EH (cell line): ENCODE measurements at regions not wholly inside any gene's neighbourhood (a gene's known extent, or its start where the extent isn't known, plus 50 kb on each side); places are given as distances from the start of the nearest gene placed in this dataset.

Experiments used
- DNase-seq: peaks from one replicate; pipeline ENCODE4 v3.0.0-alpha.2; 2015; ENCODE audit warnings: low read depth

DNA sequence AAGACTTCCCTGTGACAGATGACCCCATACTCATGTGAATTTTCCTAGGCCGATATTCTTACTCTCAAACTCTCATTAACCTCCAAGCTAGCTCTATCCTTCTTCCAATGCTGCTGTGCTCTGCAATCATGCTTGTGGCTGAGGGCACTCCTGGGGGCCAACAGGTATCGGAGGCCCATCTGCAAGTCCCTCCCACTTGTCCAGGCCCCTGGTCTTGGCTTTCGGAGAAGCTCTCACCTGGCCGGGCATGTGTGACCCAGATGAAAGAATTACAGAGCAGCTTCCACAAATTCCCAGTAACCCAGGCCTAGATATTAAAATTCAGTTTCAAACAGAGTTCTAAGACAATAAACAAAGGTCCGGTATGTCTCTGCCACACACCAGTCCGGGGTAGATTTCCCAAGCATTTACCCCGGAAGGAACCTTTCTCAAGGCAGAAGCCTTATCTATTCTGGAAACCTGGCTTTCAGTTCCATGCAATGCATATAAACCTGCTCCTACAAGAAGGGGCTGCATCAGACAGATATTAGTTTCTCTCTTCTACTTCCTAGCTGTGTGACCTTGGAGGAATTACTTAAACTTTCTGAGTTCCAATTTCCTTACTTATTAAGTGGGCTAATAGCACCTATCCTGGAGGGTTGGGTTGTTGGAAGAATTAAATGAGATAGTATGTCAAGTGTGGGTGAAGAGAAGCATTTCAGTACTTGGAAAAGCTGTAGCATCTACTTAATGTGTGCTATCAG lies 270.8 kb downstream of the PTTG2 start:
- no peak for DNase-seq

- DNase-seq = no peak
Observed at GRCh38 chr4:38231626-38232025, 271.4 kb downstream of the PTTG2 start.

GRCh38 chr4:38232741-38233140 lies 272.5 kb downstream of the PTTG2 start:
- no peak for DNase-seq

DNA sequence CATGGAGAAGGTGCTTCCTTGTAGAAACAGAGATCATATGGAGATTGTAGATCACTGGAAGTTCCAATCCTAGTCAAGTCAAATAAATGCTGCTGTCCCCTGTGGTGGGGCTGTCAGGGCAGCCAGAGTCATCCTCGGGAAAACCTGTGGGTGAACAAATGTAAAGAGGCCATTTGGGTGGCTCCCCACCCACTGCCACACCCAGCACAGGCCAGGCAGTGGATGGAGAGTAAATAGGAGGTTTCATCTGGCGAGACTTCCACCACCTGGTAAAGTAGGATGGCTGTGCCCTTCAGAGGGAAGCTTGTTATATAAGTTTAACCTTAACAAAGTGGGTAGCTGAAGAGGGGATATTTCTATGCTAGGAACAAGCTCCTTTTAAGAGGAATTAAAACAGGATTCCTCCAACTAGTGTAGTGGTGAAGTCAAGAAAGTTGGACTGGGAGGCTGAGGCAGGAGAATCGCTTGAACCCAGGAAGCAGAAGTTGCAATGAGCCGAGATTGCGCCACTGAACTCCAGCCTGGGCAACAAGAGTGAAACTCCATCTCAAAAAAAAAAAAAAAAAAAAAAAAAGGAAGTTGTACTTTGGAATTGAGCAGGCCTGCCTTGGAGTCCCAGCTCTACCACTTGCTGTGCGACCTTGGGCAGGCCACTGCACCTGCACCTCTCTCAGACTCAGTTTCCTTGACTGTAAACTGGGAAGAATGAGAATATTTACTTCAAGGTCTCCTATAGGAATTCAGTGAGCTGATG lies 273.7 kb downstream of the PTTG2 start:
- no peak for DNase-seq

- DNase-seq = peak; percentile 20
Observed at GRCh38 chr4:38235354-38235753, 275.2 kb downstream of the PTTG2 start.

DNA sequence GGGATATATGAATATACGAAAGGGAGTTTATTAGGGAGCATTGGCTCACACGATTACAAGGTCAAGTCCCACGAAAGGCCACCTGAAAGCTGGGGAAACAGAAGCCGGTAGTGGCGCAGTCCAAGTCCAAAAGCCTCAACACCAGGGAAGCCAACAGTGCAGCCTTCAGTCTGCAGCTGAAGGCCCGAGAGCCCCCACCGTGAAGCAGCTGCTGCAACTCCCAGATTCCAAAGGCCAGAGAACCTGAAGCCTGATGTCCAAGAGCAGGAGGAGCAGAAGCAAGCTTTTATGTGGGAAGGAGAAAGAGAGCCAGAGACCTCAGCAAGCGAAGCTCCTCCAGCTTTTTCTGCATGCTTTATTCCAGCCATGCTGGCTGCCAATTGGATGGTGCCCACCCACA lies 275.8 kb downstream of the PTTG2 start:
- DNase-seq = no peak

DNA sequence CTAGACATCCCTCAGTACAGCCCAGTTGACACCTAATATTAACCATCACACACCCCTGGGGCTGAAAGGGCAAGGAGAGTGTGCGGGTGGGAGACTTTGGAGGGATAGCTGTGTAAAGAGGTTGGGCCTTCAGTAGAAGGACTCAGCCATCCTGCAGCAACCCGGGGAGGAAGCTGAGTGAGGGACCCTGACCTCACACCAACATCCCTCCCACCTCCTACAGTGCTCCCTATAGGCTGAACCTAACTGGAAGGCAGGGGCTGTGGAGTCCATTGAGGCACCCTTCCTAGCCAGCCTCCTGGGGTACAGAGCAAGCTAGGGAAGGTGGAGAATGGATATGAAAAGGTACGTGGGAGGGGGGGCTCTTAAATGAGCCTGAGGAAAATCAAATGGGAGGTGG lies 276.3 kb downstream of the PTTG2 start:
- DNase-seq = no peak

DNA sequence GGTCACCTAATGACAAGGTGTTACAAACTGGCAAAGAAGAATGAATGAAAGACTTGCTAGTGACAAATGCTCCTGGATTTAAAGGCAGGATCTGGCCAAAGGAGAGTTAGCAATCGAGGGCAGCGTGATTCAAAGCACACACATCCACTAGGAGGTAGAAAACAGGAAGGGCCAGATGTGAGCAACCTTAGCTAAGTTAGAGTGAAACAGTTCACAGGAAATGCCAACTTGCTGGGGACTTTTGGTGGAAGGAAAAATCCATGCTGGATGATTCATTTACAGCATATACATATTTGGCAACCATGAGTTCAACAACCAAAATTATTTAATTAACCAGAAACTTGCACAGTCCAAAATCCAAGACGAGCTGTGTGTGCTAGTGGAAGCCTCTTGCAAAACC lies 276.9 kb downstream of the PTTG2 start:
- peak; percentile 89 for DNase-seq

DNA sequence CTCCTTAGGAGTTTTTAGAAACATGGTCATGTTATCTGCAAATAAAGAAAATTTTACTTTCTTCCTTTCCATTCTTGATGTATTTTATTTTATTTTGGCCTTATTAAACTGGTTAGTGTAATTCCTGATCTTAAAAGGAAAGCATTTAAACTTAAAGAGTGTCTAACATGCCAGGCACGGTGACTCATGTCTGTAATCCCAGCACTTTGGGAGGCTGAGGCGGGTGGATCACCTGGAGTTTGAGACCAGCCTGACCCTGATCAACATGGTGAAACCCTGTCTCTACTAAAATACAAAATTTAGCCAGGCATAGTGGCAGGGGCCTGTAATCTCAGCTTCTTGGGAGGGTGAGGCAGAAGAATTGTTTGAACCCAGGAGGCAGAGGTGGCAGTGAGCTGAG lies 281.3 kb downstream of the PTTG2 start:
- DNase-seq = peak; percentile 21

DNA sequence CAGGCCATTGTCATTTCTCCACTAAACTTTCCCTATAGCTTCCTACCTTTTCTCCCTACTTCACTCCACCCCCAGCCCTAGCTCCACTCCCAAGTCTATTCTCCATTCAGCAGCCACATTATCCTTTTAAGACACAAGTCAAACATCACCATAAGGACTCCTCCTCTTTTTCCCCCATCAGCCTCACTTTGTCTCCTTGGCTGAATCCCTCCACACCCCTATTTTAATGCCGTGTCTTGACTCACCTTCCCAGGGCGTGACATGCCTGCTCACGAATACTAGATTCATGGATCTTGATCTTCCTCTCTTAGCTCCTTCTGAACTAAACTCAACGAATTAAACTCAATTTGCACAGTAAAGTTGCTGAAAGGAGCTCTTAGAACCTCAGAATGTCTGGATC lies 281.9 kb downstream of the PTTG2 start:
- DNase-seq = no peak

DNA sequence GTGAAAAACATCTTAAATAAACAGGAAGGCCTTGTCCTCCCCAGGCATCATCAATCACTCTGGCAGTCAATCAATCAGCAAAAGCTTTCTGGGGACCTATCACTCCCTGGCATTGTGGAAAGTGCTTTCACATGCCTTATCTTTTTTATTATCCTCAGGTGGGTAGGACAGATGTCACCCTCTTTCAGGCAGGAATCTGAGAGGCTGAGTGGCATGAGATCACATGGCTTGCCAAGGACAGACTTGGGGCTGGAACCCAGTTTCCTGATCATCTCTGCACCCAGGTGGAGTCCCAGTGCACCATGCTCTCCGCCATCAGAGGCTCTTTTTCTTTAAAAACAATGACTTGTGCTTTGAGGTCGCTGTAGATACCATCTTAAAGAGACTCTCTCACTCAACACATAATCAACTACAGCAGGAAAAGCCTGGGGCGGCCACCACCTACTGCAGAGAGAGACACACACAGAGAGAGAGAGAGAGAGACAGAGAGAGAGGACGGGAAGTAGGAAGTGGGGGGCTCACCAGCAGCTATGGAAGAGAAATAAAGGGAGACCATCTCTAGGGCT lies 282.7 kb downstream of the PTTG2 start:
- peak; percentile 46 for DNase-seq

DNA sequence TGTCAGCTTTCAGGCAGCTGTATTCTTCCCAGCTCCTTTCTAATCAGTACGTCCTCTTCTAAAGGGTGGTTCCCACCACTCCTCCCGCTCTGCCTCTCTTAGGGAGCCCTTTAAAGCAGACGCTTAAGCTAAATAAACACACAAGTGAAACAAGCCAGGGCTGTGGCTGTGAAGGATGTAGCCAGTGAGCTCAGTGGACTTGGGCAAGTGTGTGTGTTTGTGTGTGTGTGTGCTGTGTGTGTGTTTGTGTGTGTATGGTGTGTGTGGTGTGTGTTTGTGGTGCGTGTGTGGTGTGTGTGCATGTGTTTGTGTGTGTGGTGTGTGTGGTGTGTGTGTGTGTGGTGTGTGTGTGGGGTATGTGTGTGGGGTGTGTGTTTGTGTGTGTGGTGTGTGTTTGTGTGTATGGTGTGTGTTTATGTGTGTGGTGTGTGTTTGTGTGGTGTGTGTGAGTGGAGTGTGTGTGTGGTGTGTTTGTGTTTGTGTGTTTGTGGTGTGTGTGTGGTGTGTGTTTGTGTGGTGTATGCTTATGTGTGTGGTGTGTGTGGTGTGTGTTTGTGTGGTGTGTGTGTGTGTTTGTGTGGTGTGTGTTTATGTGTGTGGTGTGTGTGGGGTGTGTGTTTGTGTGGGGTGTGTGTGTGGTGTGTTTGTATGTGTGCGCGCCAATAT lies 283.3 kb downstream of the PTTG2 start:
- no peak for DNase-seq

GRCh38 chr4:38254825-38255224 lies 294.6 kb downstream of the PTTG2 start:
- DNase-seq = no peak

DNA sequence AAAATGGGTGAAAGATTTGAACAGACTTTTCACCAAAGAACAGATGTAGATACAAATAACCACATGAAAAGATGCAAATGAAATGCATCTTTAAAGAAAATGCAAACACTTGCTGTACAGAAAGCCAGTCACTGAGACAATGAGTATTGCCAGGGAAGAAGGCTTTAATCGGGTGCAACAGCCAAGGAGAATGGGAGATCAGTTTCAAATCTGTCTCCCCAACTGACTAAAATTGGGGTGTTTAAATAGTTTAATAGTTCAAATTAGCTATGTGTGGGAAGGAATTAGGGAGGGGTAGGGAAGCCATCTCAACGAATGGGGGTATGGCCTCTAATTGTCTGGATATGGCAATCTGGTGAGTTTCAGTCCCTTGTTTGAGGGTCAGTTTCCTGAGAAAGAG lies 295.4 kb downstream of the PTTG2 start:
- no peak for DNase-seq

DNA sequence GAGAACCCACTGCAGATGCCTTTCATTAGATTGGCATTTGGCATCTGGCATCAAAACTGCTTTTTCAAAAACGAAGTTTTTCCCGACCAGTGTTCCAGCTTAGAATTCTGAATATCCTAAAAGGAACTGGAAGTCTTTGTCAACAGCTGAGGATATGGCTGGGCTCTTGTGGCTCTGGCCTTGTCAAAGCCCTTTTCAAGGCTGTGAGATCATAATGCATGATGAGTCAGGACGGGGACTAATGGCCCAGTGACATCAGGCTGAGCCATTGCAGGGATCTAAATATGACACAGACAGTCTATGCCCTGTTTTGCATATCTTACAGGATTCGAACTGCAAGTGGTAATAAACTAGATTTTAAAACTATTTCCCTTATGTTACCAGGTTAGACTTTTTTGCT lies 306.4 kb downstream of the PTTG2 start:
- DNase-seq = peak; percentile 71

GRCh38 chr4:38268108-38268820 lies 308.1 kb downstream of the PTTG2 start:
- no peak for DNase-seq

- DNase-seq = no peak
Observed at GRCh38 chr4:38268837-38269236, 308.6 kb downstream of the PTTG2 start.

DNA sequence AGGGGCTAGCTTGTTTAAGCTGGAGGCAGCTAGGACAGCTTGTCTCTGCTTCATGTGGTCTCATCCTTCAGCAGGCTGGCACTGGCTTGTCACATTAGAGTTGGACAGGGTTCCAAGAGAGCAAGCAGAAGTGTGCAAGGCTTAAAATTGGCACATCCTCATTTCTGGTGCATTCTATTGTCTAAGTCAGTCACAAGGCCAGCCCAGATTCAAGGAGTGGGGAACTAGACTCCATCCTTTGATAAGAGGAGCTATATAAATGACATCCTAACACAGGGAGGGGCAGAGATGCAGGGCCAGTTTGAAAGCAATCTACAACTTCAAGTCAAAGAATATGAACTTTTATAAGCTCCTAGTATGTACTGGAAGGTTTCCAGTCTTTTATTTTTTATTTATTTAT lies 313.2 kb downstream of the PTTG2 start:
- DNase-seq = no peak

- no peak for DNase-seq
Observed at GRCh38 chr4:38275331-38276100, 315.3 kb downstream of the PTTG2 start.

DNA sequence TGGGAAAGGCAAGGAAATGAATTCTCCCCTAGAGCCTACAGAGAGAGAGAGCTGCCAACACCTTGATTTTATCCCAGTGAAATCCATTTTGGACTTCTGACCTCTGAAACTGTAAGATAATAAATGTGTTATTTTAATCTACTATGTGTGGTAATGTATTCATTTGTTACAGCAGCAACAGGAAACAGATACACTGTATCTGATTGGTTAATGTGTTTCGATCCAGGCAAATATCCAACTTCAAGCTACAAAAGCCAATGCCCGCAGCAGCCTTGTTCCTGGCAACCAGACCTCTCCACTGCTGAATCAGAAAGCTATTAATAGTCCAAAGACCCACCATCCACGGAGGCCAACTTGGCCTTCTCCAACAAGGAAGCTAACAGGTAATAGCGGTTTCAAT lies 318.1 kb downstream of the PTTG2 start:
- DNase-seq = no peak

- DNase-seq = no peak
Observed at GRCh38 chr4:38279077-38279476, 318.9 kb downstream of the PTTG2 start.
